ENCODE measurements at regions not wholly inside any gene's neighbourhood (a gene's known extent, or its start where the extent isn't known, plus 50 kb on each side); places are given as distances from the start of the nearest gene placed in this dataset.

- Histone ChIP-seq H3K4me2 (ENCODE audit: low read depth, low read length) (no peak overlapping the region), H3K4me1 (ENCODE audit: low read length) (no peaks in the 10 kb centered on the region), H3K9me2 (replicated peaks; ENCODE audit: insufficient read depth, low read length) (no peaks in the 10 kb centered on the region), H3K4me3 (ENCODE audit: low read length) (no peak overlapping the region), H3K36me3 (replicated peaks; ENCODE audit: insufficient read depth, low read length) (no peaks in the 10 kb centered on the region), H3K9ac (ENCODE audit: low read length) (no peak overlapping the region), H3K79me2 (ENCODE audit: low read length) (no peaks in the 10 kb centered on the region), H3K9me3 (replicated peaks; ENCODE audit: insufficient read depth, low read length) (no peaks in the 10 kb centered on the region), H2AFZ (ENCODE audit: low read length) (no peak overlapping the region), H3F3A (ENCODE audit: insufficient read depth, low read length) (no peaks in the 10 kb centered on the region), H3K27ac (ENCODE audit: low read length) (no peak overlapping the region), H4K20me1 (ENCODE audit: insufficient read depth, low read length) (no peaks in the 10 kb centered on the region), H3K27me3 (replicated peaks; ENCODE audit: insufficient read depth, low read length) (no peaks in the 10 kb centered on the region)
- DNase-seq, result no peak
- TF ChIP-seq EZH2 (optimal IDR thresholded peaks at IDR 0.05; ENCODE audit: low read depth, low read length) (no peak), CTCF (IDR thresholded peaks at IDR 0.05; ENCODE audit: low read length) (no peak), EZH2phosphoT487 (IDR thresholded peaks at IDR 0.05; ENCODE audit: low read length) (no peak)
These were observed 2293.3 kb upstream of the C9orf72 start for GRCh38 chr9:29866556-29866955.

- Histone ChIP-seq H3K79me2 (ENCODE audit: low read length) (no peaks in the 10 kb centered on the region), H3K9me3 (replicated peaks; ENCODE audit: insufficient read depth, low read length) (no peaks in the 10 kb centered on the region), H3F3A (ENCODE audit: insufficient read depth, low read length) (no peaks in the 10 kb centered on the region), H4K20me1 (ENCODE audit: insufficient read depth, low read length) (no peaks in the 10 kb centered on the region), H3K4me2 (ENCODE audit: low read depth, low read length) (no peak overlapping the region), H3K4me3 (ENCODE audit: low read length) (no peak overlapping the region), H3K9ac (ENCODE audit: low read length) (no peak overlapping the region), H3K9me2 (replicated peaks; ENCODE audit: insufficient read depth, low read length) (no peaks in the 10 kb centered on the region), H2AFZ (ENCODE audit: low read length) (no peak overlapping the region), H3K27ac (ENCODE audit: low read length) (no peak overlapping the region), H3K27me3 (replicated peaks; ENCODE audit: insufficient read depth, low read length) (no peaks in the 10 kb centered on the region), H3K4me1 (ENCODE audit: low read length) (no peaks in the 10 kb centered on the region), H3K36me3 (replicated peaks; ENCODE audit: insufficient read depth, low read length) (no peaks in the 10 kb centered on the region)
- DNase-seq, result no peak
- no peak for TF ChIP-seq EZH2phosphoT487 (IDR thresholded peaks at IDR 0.05; ENCODE audit: low read length)
- TF ChIP-seq EZH2 (optimal IDR thresholded peaks at IDR 0.05; ENCODE audit: low read depth, low read length), result no peak
- TF ChIP-seq CTCF (IDR thresholded peaks at IDR 0.05; ENCODE audit: low read length), result no peak
These were observed 2300.3 kb upstream of the C9orf72 start for GRCh38 chr9:29873579-29873978.

- Histone ChIP-seq H2AFZ (ENCODE audit: low read length) (no peak overlapping the region), H4K20me1 (ENCODE audit: insufficient read depth, low read length) (no peaks in the 10 kb centered on the region), H3K9me3 (replicated peaks; ENCODE audit: insufficient read depth, low read length) (no peaks in the 10 kb centered on the region), H3K4me1 (ENCODE audit: low read length) (no peaks in the 10 kb centered on the region), H3K9ac (ENCODE audit: low read length) (no peak overlapping the region), H3K9me2 (replicated peaks; ENCODE audit: insufficient read depth, low read length) (no peaks in the 10 kb centered on the region), H3F3A (ENCODE audit: insufficient read depth, low read length) (no peaks in the 10 kb centered on the region), H3K36me3 (replicated peaks; ENCODE audit: insufficient read depth, low read length) (no peaks in the 10 kb centered on the region), H3K27ac (ENCODE audit: low read length) (no peak overlapping the region), H3K4me3 (ENCODE audit: low read length) (no peak overlapping the region), H3K27me3 (replicated peaks; ENCODE audit: insufficient read depth, low read length) (no peaks in the 10 kb centered on the region), H3K79me2 (ENCODE audit: low read length) (no peaks in the 10 kb centered on the region), H3K4me2 (ENCODE audit: low read depth, low read length) (no peak overlapping the region)
- TF ChIP-seq EZH2 (optimal IDR thresholded peaks at IDR 0.05; ENCODE audit: low read depth, low read length) (no peak), EZH2phosphoT487 (IDR thresholded peaks at IDR 0.05; ENCODE audit: low read length) (no peak), CTCF (IDR thresholded peaks at IDR 0.05; ENCODE audit: low read length) (no peak)
- DNase-seq, result no peak
These were observed 2302.3 kb upstream of the C9orf72 start for GRCh38 chr9:29875547-29875946.
